Right ventricle myocardium inferior (tissue), 1 donor: ENCODE measurements at regions not wholly inside any gene's neighbourhood (a gene's known extent, or its start where the extent isn't known, plus 50 kb on each side); places are given as distances from the start of the nearest gene placed in this dataset.

Experiments used
- ATAC-seq: fragments of 200-7000 bp; cut with Tn5 transposase; one replicate; pipeline ENCODE4 v1.9.1; 2020; ENCODE audit warnings: mild to moderate bottlenecking, moderate library complexity
- DNase-seq: peaks from one replicate; pipeline ENCODE4 v3.0.0; 2021; ENCODE audit errors: missing footprints
- intact Hi-C: fragments of 100-400 bp; cut with DNase I; formaldehyde crosslinking; loops from one replicate; pipeline ENCODE4 v1.11.0; 2022
- donor health status: DM: no; HTN: yes; CAD: no; lungs with severe emphysema.

DNA sequence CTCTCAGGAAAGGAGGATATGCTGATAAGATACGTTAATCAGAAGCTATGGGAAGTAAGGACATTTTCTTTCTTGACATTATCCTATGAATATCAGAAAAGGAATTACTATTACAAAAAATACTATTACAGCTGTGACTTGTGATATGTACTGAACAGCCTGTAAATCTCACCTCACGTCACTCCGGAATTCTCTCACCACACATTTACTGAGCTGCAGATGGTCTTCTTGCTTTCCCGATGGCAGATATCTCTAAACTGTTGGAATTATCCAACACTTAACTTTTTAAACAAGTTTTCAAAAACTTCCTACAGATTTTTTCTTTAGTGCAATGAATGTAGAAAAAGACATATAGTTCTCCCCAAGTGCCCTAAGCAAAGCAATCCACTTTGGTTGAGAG is 313.4 kb downstream of the GPR37 start:
- no peak for DNase-seq
- intact Hi-C loops = no loop called here
- ATAC-seq = no peak

DNA sequence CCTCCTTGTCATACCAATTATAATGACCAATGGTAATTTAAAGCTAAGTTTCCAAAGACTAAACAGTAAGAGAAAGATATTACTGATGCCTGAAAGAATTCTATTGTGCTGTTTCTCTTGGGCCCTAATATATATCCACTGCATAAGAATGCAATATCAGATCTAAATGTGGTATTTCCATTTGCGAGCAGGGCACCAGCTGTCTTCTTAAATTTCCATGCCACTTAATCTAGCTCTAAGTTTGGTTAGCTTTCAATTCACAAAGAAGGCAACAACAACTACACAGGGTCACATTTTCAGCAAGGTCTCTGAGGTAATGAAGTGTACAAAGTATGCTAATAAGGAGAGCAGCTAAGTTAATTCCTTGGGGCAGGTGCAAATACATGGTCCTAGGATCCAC is 315.7 kb downstream of the GPR37 start:
- intact Hi-C loops = no loop called here
- DNase-seq = no peak
- ATAC-seq = no peak

DNA sequence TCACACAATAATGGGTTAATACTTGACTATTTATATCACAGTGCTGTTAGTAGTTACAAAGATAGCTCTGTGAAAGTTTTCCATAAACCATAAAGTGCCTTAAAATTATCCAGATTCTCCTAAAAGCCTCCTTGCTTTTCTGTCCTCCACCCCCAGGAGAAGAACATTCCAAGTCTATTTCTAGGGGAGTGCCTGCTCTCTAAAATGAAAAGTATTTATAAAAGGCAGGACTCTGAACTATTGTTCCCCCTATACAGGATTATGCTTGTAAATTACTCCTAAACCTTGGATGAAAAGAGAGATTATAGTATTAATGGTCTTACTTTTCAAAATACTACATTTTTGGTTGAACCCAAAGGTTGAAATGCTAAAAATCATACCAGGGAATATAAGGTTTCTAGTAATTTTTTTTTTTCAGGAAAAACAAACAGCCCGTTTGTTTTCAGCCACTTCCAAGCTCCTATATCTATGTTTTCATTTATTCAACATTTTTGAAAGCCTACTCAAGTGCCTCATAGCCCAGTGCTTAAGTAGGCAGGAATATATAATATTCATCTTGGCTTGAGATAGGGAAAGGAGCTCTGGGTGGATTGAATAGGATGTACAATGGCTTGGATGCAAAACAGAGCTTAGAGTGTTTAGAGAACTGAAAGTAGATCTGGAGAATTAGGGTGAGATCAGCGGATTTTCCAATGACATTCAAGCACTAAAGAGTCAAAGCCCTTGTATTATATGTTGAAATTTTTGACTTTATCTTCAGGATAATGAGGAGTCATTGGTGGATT is 320.7 kb downstream of the GPR37 start:
- intact Hi-C loops = no loop called here
- ATAC-seq = no peak

DNA sequence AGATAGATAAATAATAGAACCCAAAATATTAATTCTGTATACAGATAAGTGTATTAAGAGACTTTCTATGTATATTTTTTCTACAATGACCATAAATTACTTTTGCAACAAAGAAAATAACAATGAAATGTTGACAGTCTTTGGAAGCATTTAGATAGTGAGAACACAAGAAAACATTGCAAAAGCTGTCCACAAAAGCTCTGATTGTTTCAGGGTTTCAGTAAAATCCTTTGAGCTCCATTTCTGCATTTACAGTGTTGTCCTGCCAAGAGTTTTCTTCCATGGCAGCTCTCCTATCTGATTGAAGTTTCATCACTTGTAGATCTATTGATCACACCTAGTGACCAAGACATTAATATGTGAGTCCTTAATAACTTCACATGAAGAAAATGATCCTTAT is 321.8 kb downstream of the GPR37 start:
- DNase-seq = no peak
- no peak for ATAC-seq
- intact Hi-C loops = no loop called here

More for the DNA sequence above, 320.7 kb downstream of the GPR37 start:
- no peak for DNase-seq

DNA sequence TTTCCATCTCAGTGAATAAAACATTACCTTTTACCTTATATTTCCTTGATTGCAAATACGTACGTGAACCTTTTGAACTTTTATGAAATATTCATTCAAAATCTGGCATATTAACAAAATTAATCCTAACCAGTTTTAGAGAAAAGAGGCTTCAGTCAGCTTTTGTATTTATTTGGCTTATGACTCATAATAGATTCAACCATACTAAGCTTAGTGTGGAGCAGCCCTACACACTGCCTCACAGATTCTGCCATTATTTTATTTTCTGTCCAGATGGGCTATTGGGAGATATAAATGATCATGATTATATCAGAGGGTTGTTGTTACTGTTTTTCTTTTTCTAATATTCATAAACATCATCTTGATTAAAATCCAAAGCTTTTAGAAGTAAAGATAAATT is 325.5 kb downstream of the GPR37 start:
- intact Hi-C loops = no loop called here
- DNase-seq (no peak), ATAC-seq (no peak)

DNA sequence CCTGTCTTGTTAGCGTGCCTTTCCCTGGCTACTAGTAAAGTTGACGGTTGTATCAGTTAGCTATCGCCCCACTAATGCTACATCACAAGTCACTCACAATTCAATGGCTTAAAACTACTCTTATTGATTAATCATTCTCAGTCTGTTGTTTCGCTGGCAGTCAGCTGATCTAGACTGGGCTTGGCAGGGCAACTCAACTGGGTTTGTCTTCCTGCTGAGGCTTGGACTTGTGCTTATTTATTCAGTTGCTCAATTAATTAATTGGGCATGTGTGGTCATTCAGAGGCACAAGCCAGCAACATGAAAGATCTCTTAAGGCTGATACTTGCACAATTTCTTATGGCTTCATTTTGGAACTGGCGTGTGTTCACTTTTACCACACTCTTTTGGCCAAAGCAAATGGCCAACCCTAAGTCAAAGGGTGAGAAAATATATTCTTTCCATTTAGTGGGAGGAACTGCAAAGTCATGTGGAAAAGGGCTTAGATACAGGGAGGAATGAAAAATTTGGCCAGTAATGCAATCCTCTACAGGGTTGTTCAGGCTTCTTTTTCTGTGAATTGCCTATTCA is 333.5 kb downstream of the GPR37 start:
- intact Hi-C loops = no loop called here
- DNase-seq = no peak
- no peak for ATAC-seq

DNA sequence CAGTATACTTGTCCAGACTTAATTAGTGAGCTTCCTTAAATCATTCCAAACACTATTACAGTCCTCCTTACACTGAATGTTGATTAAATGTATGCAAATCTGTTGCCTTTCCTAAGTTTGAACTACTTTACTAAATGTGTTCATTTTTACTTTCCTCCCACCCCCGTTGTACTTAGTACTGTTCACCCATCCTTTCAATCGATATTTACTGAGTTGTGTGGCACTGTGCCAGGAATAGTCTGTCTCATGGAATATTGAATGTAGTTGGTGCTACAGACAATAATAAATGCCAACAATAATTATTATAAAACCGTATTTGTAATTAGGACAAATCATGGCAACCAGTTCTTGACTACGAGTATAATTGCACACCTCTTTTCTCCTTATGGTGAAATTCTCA is 335.7 kb downstream of the GPR37 start:
- DNase-seq = no peak
- intact Hi-C loops = no loop called here
- ATAC-seq = no peak

DNA sequence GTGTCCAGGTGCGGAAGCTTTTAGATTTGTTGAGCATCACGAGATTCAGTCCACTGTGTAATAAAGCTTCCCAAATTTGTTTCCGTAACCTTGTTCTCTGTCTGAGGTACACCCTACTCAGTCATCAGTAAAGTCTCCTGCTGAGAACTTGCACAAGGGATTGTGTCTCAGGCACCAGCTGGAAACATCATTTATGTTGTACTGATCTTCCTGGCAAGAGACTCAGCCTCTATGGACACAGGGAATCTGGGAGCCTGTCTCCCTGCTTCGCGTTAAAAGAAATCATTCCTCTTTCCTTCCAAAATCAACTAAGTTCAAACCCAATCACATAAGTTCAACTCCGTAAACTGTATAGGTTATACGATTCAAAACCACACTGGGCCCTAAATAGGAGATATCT is 336.8 kb downstream of the GPR37 start:
- ATAC-seq = no peak
- intact Hi-C loops = no loop called here
- DNase-seq = no peak

DNA sequence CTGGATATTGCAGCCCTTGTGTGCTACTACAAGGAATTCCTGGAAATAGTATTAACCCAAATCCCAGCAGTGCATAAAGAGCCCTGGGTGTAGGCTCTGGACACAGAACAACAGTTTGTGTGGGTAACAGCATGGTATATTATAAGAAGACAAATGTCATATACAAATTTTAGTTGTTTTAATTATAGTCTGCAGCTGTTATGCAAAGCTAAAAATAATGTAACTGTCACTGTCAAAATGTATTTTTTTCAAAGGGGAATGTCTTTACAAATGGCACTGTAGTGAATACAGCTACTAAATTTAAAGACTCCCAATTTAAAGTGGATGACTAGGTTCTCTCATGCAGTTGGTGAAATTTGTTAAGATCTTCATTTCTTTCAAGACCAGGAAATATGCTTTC is 339.0 kb downstream of the GPR37 start:
- ATAC-seq (no peak), DNase-seq (no peak)
- intact Hi-C loops = no loop called here

DNA sequence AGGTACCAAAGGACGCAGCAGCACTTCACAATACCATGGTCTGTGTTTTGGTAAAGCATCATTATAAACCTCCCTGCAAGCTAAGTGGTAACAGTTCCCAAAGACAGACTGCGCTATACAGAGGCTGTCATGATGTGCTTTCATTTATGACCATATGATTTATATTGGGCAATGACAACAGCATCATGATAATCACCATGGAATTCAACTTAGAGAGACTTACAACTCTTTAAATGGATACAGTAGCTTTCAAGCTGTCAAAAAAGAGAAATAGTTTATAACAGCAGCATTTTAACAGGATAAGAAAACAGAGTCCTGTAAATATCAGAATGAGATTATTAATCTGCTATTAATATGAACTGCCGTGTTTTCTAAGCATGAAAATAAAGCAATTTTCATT is 341.7 kb downstream of the GPR37 start:
- intact Hi-C loops = no loop called here
- no peak for DNase-seq
- no peak for ATAC-seq

DNA sequence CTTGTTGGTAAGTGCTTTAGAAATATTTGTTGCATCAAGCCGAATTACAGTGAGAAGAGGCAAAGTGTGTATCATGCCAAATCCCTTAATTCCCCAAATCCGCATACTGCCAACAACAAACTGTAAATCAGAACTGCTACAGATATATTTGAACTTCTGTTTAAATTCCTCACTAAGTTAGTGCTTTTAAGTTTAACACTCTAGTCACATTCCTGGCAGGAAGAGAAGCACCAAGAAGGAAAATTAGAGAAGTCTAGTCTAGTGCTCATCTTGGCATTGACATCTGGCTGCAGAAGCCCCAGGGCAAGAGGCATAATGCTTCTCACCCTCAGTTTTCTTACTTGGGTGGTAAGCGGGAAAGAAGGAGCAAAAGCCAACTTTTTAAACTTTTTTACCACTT is 343.5 kb downstream of the GPR37 start:
- DNase-seq = no peak
- no peak for ATAC-seq
- intact Hi-C loops = no loop called here

DNA sequence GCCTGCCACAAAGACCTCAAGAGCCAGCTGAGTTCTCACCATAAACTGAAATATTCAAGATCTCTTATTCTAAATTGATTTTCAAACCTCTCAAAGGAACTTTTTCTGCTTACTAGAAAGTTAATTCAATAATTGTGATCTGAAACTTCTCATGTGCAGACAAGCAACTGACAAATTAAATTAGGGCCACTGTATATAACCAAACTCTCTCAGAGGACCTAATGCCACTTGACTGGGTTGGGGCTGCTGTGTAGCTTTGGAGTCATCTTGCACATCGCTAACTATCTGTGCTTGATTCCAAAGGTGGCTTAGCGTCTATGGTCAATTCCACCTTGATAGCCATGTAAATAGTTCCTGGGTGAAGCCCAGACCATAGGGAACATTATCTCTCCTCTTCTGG is 345.2 kb downstream of the GPR37 start:
- ATAC-seq (no peak), DNase-seq (no peak)
- intact Hi-C loops = no loop called here

DNA sequence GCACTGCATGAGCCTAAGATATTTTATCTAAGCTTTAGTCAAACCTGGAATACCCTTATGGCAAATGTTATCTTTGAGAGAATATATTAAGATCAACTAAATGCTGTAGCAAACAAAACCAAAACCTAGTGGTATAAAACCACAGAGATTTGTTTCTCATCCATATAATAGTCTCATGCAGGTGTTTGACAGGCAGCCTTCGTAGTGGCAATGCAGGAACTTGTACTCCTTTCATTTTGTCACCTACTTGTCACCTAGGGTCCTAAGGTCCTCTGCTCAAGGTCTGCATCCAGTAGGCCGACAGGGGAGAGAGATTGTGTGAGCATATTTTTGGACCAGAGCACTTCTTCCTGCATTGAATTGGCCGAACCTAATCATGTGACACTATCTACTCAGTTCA is 352.6 kb downstream of the GPR37 start:
- ATAC-seq (no peak), DNase-seq (peak; percentile 11)
- intact Hi-C loops = no loop called here

DNA sequence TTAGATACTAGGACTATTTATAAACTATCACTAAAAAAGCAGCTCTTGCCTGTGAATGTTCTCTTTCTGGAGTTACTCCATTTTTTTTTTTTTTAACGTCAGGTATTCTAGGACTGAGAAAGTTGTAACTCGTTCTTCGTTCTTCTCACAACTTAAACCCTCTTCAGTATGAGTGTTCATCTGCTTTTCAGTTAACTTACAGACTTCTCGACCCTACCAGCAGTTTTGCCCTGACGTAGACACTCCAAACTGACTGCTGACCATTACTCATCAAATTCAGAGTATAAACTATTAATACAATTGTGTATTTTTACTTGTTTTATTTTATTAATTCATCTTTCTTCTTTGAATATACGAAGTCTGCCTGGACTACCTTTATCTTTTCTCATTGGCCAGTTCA is 353.1 kb downstream of the GPR37 start:
- ATAC-seq = no peak
- intact Hi-C loops = no loop called here
- DNase-seq = no peak

DNA sequence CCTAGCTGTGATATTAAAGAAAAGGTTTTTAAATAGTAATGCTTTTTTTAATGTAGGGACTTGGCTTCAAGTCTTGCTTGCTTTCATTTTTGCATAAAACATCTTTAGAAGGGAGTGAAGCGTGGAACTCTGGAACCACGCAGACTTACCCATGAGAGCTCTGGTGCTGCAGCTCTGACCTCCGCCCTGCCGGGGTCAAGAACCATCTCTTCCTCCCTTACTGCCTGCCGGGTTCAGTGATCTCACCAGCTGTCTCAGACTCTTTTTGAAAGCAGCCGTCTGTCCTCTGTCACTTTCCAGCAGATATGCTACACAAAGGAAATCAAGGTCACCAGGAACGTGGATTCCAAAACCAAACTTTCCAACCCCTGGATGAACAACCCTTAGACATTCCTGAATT is 353.8 kb downstream of the GPR37 start:
- ATAC-seq (peak; percentile 13), DNase-seq (peak; percentile 37)
- intact Hi-C loops = no loop called here

DNA sequence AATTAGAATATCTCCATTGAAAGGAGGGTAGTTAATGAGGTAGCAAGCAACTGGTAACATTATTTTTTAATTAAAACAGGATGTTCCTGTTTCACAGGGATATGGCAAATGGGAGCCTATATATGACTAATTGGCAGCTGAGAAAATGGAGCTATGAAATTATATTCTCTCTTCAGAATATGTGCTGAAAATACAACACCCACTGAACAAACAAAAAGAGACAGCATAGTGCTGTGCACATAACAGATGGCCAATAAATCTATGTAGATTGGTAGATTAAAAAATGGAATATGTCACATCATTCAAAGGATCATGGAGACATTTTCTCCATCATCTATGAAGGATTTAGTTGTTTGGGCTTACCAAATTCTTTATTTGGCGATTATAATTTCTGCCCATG is 362.0 kb downstream of the GPR37 start:
- intact Hi-C loops = no loop called here
- no peak for ATAC-seq
- DNase-seq = no peak

DNA sequence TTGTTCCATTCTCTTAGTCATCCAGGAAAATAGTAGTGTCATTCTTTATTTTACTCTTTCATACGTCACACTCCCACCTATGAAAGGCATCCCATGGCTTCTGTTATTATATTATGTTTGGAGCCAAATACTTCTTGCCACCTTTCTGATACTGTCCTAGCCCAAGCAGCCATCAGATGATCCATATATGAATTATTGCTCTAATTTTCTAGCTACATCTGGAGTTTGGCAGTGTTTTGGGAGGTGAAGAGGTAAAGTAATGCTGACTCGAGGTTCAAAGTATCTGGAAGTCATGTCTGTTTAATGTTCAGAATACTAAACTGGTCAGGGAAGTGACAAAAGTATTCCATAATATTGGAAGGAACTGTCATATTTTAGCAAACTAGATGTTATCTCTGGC is 362.5 kb downstream of the GPR37 start:
- ATAC-seq (no peak), DNase-seq (no peak)
- intact Hi-C loops = no loop called here

DNA sequence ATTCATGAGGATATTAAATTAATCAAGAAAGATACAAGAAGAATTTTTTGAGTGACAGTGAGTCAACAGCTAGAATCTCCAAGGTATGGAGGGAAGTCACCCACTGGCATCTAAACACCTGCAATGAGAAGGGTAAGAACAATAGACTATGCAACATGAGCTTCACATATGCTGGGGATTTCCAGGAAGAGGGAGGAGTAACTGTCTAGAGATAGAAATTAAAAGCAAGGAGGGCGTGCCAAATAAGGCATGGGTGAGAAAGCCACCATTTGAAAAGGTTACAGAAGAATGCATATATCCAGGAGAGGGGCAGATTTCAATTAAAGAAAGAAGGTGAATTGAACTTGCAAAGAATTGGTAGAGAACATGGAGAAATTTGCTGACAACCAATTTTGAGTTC is 365.7 kb downstream of the GPR37 start:
- ATAC-seq = no peak

DNA sequence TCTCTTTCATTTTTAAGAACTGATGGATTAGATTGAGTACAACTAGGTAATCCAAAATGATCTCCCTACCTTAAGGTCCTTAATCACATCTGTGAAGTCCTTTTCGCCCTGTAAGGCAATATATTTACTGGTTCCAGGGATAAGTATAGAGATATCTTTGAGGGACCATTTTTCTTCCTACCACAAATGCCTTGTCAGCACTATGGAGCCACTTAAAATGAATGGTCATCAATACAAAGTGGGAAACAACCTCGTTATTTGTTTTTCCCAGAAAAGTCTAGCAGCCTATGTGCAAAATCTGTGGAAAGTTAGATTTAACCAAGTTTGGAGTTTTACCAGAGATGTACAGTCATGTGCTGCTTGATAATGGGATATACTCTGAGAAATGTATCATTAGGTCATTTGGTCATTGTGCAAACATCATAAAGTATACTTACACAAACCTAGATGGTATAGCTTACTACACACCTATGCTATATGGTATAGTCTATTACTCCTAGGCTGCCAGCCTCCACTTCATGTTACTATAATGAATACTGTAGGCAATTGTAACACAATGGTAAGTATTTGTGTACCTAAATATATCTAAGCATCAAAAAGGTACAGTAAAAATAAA is 366.2 kb upstream of the TMEM229A start:
- ATAC-seq (no peak), DNase-seq (no peak)
- intact Hi-C loops = no loop called here

More for the DNA sequence above, 365.7 kb downstream of the GPR37 start:
- no peak for DNase-seq
- intact Hi-C loops = no loop called here

DNA sequence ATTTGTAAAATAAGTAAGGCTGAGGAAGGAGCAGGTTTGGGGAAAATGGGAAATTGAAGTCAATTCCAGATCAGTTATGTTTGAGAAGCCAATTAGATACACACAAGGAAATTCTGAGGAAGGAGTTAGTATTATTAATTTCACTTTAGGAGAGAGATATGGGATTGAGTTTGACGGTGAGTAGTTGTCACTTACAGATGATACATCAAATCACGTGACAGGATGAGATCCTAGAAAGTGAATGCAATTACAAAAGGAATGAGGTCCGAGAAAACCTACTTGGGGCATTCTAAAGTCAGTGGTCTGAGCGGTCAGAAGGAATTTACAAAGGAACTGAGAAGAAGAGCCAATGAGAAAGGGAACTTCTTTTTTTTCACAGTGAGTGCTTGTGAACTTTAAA is 364.3 kb upstream of the TMEM229A start:
- DNase-seq (no peak), ATAC-seq (no peak)
- intact Hi-C loops = no loop called here

DNA sequence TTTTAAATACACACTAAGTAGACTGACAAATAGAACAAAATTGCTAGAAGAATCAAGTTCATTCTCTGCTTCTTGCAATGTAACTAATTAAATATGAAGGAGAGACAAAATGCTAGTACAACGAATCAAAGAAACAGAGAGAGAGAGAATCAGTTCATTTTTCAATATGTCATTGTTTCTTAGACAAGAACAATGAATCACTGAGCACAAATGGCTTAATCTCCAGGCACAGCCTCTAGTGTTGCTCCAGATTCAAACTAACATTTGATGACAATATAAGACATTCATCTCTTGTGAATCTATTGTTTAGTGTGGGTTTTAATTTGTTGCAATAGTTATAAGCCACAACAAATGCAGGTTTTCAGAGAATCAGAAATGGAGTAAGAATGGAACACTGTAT is 357.4 kb upstream of the TMEM229A start:
- intact Hi-C loops = no loop called here
- no peak for DNase-seq
- ATAC-seq = no peak
